Urinary bladder (tissue), 3 donors: ENCODE measurements at regions not wholly inside any gene's neighbourhood (a gene's known extent, or its start where the extent isn't known, plus 50 kb on each side); places are given as distances from the start of the nearest gene placed in this dataset.

ENCODE experiments used
- DNase-seq: peaks from one replicate; pipeline ENCODE4 v3.0.0-alpha.2; 2015; ENCODE audit errors: extremely low spot score
- H3K27ac ChIP-seq: one replicate; pipeline ENCODE4 v1.5.1; 2013; ENCODE audit warnings: low read depth, mild to moderate bottlenecking, moderate library complexity
- H3K36me3 ChIP-seq: one replicate; pipeline ENCODE4 v1.6.1; 2013; ENCODE audit warnings: mild to moderate bottlenecking, moderate library complexity; ENCODE audit not compliant: insufficient read depth
- H3K4me1 ChIP-seq: one replicate; pipeline ENCODE4 v1.6.1; 2013; ENCODE audit warnings: mild to moderate bottlenecking, moderate library complexity; ENCODE audit not compliant: insufficient read depth
- H3K4me3 ChIP-seq: one replicate; pipeline ENCODE4 v1.5.1; 2013; ENCODE audit warnings: low read depth, low read length
- WGBS: extraction: QIAGEN DNeasy Blood & Tissue Kit; methylation state at CpG from one replicate; pipeline ENCODE4 v1.1.7; 2013; 5-methylcytosine and 5-hydroxymethylcytosine counted together
- donor health status: healthy with polysubstance abuse.
- donor health status: healthy.

DNA sequence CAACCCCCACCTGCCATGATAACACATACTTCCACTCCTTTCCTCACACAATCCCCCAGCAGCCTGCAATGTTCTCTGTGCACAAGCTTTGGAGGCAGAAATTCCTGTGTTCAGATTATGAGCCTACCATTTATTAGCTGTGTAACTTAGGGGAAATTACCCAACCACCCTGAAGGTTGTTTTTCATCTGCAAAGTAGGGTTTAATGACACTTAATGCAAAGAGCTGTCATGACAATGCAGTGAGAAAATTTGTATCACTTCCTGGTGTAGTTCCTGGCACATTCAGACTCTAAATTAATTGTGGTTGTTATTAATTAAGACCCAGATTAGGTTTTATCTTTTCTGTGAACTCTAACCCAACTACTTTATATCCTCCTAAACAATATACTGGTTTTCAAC, 122.4 kb upstream of the DYRK2 start:
- Histone ChIP-seq H3K27ac (no peak overlapping the region), H3K36me3 (no peaks in the 10 kb centered on the region), H3K4me3 (no peak overlapping the region), H3K4me1 (no peaks in the 10 kb centered on the region)
- DNase-seq = no peak

DNA sequence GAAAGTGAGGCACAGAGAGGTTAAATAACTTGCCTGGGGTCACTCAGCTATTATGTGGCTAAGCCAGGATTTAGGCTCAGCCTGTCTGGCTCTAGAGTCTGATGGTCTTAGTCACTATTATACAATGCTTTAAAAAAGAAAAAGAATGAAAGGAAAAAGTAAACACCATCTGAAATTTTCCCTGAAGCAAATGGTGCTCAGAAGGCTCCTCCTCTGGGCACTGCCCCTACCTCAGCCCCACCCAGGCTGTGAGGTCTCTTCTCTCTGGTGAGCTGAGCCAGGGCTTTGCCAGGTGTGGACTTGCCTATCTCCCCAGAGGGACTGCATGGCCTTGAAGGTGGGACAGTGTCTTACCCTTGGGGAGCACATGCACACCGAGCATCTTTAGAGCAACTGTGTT, 117.5 kb upstream of the DYRK2 start:
- no peak overlapping the region for H3K4me3 ChIP-seq
- H3K27ac ChIP-seq = no peak overlapping the region
- no peak for DNase-seq
- no peaks in the 10 kb centered on the region for H3K36me3 ChIP-seq
- H3K4me1 ChIP-seq = no peaks in the 10 kb centered on the region
- 90% methylated on average over 1 of the region's 1 CpG for WGBS

DNA sequence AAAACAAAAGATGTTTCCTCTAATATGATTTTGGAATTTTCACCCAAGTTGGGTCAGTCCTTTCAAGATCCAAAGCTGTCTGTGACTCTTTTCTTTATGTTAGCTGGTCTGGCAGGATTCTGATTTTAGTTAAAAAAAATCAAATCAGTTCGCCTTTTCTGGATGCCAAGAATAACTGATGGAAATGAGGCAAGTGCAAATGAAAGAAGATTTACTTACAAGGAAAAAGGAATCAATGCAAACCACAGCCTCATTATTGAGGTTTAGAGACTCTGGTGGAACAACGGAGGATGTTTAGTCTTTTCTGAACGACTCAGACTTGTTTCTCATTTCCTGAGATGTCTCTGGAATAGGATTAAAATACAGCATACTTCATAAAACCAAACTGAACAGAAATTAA, 117.0 kb upstream of the DYRK2 start:
- Histone ChIP-seq H3K36me3 (no peaks in the 10 kb centered on the region), H3K4me1 (no peaks in the 10 kb centered on the region), H3K27ac (no peak overlapping the region), H3K4me3 (no peak overlapping the region)
- WGBS = 66% methylated on average over 3 of the region's 3 CpGs
- DNase-seq = no peak

GRCh38 chr12:67533159-67533558, 115.4 kb upstream of the DYRK2 start:
- no peaks in the 10 kb centered on the region for H3K4me1 ChIP-seq
- H3K4me3 ChIP-seq = no peak overlapping the region
- no peak for DNase-seq
- 99% methylated on average over 1 of the region's 1 CpG for WGBS
- no peaks in the 10 kb centered on the region for H3K36me3 ChIP-seq
- no peak overlapping the region for H3K27ac ChIP-seq

GRCh38 chr12:67534046-67534445, 114.5 kb upstream of the DYRK2 start:
- Histone ChIP-seq H3K4me1 (no peaks in the 10 kb centered on the region), H3K36me3 (no peaks in the 10 kb centered on the region), H3K4me3 (no peak overlapping the region), H3K27ac (no peak overlapping the region)
- WGBS = 86% methylated on average over 3 of the region's 3 CpGs
- DNase-seq = no peak

DNA sequence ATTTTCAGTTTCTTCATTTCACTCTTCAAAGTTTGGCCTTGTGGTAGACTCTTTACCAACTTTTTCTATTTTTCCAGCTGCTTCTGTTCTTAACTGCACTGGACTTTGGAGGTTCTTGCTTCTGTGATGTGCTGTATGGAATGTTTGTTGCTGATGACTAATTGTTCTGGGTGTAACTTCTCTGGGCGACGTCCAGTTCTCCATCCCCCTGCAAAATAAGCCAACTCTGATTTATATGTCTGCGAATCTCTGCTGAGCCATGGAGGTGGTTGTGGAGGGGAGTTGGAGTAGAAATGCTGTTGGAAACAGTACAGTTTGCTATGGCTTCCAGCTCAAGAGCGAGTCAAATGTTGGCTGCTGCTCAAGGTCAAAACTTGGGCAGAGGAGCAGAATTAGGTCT, 113.9 kb upstream of the DYRK2 start:
- Histone ChIP-seq H3K27ac (no peak overlapping the region), H3K4me1 (no peaks in the 10 kb centered on the region), H3K4me3 (no peak overlapping the region), H3K36me3 (no peaks in the 10 kb centered on the region)
- 30% methylated on average over 4 of the region's 4 CpGs for WGBS
- DNase-seq = no peak

GRCh38 chr12:67535176-67535575, 113.4 kb upstream of the DYRK2 start:
- Histone ChIP-seq H3K36me3 (no peaks in the 10 kb centered on the region), H3K4me3 (no peak overlapping the region), H3K27ac (no peak overlapping the region), H3K4me1 (no peaks in the 10 kb centered on the region)
- WGBS = 74% methylated on average over 6 of the region's 6 CpGs
- DNase-seq = no peak

DNA sequence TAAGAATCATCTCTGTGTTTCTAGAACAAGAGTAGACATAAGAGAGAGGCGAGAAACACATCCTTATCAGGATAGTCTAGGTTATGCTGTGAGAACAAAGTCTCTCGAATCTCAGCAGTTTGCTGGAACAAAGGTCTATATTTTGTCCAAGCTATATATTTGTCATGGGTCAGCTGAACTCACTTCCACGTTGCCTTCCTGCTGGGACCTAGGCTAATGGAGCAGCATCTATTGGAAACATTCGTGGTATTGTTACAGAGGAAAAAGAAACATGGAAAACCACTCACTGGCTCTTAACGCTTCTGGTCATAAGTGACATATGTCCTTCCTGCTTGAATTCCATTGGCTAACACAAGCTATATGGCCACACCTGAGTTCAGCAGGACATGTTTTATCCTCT, 112.6 kb upstream of the DYRK2 start:
- H3K27ac ChIP-seq = no peak overlapping the region
- no peak for DNase-seq
- H3K4me3 ChIP-seq = no peak overlapping the region
- H3K4me1 ChIP-seq = no peaks in the 10 kb centered on the region
- 88% methylated on average over 5 of the region's 5 CpGs for WGBS
- H3K36me3 ChIP-seq = no peaks in the 10 kb centered on the region

GRCh38 chr12:67539329-67539728, 109.2 kb upstream of the DYRK2 start:
- no peaks in the 10 kb centered on the region for H3K4me1 ChIP-seq
- H3K4me3 ChIP-seq = no peak overlapping the region
- H3K36me3 ChIP-seq = no peaks in the 10 kb centered on the region
- no peak for DNase-seq
- WGBS = 78% methylated on average over 9 of the region's 9 CpGs
- H3K27ac ChIP-seq = no peak overlapping the region

DNA sequence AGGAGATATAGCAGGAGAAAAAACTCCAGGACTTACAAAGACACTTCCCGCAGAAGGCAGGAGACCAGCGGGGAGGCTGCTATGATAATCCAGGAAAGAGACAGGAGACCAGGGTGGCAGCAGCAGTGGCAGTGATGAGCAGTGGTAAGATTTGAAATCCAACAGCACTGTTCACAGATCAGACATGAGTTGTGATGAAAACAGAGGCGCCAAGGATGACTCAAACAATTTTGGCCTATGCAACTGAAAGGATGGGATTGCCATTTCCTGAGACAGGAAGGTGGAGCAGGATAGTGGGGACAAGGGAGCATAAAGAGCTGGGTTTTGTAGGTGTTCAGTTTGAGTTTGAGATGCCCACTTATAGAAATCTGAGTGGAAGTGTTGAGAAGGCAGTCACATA, 108.6 kb upstream of the DYRK2 start:
- 89% methylated on average over 3 of the region's 3 CpGs for WGBS
- no peaks in the 10 kb centered on the region for H3K4me1 ChIP-seq
- no peak for DNase-seq

GRCh38 chr12:67540920-67541624, 107.5 kb upstream of the DYRK2 start:
- no peak for DNase-seq
- WGBS = 72% methylated on average over 8 of the region's 8 CpGs
- no peak overlapping the region for H3K27ac ChIP-seq
- no peaks in the 10 kb centered on the region for H3K36me3 ChIP-seq
- no peaks in the 10 kb centered on the region for H3K4me1 ChIP-seq
- no peak overlapping the region for H3K4me3 ChIP-seq

More for the DNA sequence above, 108.6 kb upstream of the DYRK2 start:
- H3K27ac ChIP-seq = no peak overlapping the region
- H3K4me3 ChIP-seq = no peak overlapping the region
- no peaks in the 10 kb centered on the region for H3K36me3 ChIP-seq

- no peak for DNase-seq
- 66% methylated on average over 3 of the region's 3 CpGs for WGBS
Measured at GRCh38 chr12:67541625-67541991, 106.9 kb upstream of the DYRK2 start.

GRCh38 chr12:67543021-67543770, 105.3 kb upstream of the DYRK2 start:
- 78% methylated on average over 7 of the region's 7 CpGs for WGBS
- H3K4me3 ChIP-seq = no peak overlapping the region
- DNase-seq = no peak
- H3K27ac ChIP-seq = no peak overlapping the region
- no peaks in the 10 kb centered on the region for H3K4me1 ChIP-seq
- no peaks in the 10 kb centered on the region for H3K36me3 ChIP-seq

More at GRCh38 chr12:67541625-67541991, 106.9 kb upstream of the DYRK2 start:
- H3K4me3 ChIP-seq = no peak overlapping the region
- H3K27ac ChIP-seq = no peak overlapping the region
- no peaks in the 10 kb centered on the region for H3K36me3 ChIP-seq
- H3K4me1 ChIP-seq = no peaks in the 10 kb centered on the region

GRCh38 chr12:67545298-67545697, 103.2 kb upstream of the DYRK2 start:
- Histone ChIP-seq H3K4me3 (no peak overlapping the region), H3K36me3 (no peaks in the 10 kb centered on the region), H3K4me1 (no peaks in the 10 kb centered on the region), H3K27ac (no peak overlapping the region)
- DNase-seq = no peak
- 68% methylated on average over 8 of the region's 8 CpGs for WGBS
